HEK293 (cell line): ENCODE measurements at regions not wholly inside any gene's neighbourhood (a gene's known extent, or its start where the extent isn't known, plus 50 kb on each side); places are given as distances from the start of the nearest gene placed in this dataset.

ENCODE experiments used
- CTCF ChIA-PET: fragments of 350-600 bp; formaldehyde crosslinking; extraction: SDS; loops from one replicate; lab custom pipeline; 2021; ENCODE audit warnings: antibody characterized with exemption; lab: Yijun Ruan, JAX
- POLR2A ChIA-PET: fragments of 300-600 bp; formaldehyde crosslinking; extraction: SDS; loops from one replicate; lab custom pipeline; 2020; ENCODE audit warnings: antibody characterized with exemption, inconsistent platforms; lab: Yijun Ruan, JAX
- H3K27ac ChIP-seq: fragments of 200-500 bp; sonication (Bioruptor generic); 2 replicates; pipeline ENCODE4 v1.5.1; 2014; ENCODE audit warnings: low read depth, low read length, control low read depth, inconsistent platforms; ENCODE audit errors: extremely low read depth
- H3K36me3 ChIP-seq, 2 experiments: fragments of 200-500 bp in 1 of 2; sonication (Bioruptor generic) in 1 of 2; 1 replicate in 1 of 2; 2 replicates in 1 of 2; pipeline ENCODE4 v1.5.1; 2014 to 2017; ENCODE audit warnings: inconsistent platforms in 2 of 2, low read length in 2 of 2; ENCODE audit not compliant: control insufficient read depth in 2 of 2, insufficient read depth in 1 of 2
- H3K4me1 ChIP-seq: fragments of 200-500 bp; sonication (Bioruptor generic); 2 replicates; pipeline ENCODE4 v1.5.1; 2014; ENCODE audit warnings: mild to moderate bottlenecking, low read length, inconsistent platforms; ENCODE audit not compliant: control insufficient read depth, insufficient read depth
- H3K4me3 ChIP-seq: 2 replicates; pipeline ENCODE4 v1.5.1; 2011; ENCODE audit warnings: low read depth, mild to moderate bottlenecking, control low read depth, low read length, moderate library complexity
- H3K9me3 ChIP-seq: fragments of 200-500 bp; sonication (Bioruptor generic); 2 replicates; pipeline ENCODE4 v1.5.1; 2014; ENCODE audit warnings: low read depth, low read length, inconsistent platforms; ENCODE audit not compliant: control insufficient read depth, insufficient read depth
- EGR2 ChIP-seq: fragments of 450-650 bp; formaldehyde crosslinking; IDR thresholded peaks from 2 replicates; pipeline ENCODE4 v1.5.1; 2016; ENCODE audit warnings: low read depth, missing biosample characterization, missing genetic modification characterization
- HIC1 ChIP-seq: fragments of 450-650 bp; formaldehyde crosslinking; IDR thresholded peaks from 2 replicates; pipeline ENCODE4 v1.5.1; 2016; ENCODE audit warnings: missing biosample characterization, missing genetic modification characterization
- KLF10 ChIP-seq: fragments of 450-650 bp; IDR thresholded peaks from 2 replicates; pipeline ENCODE4 v1.5.1; 2018; ENCODE audit warnings: missing biosample characterization, mild to moderate bottlenecking, missing genetic modification characterization
- KLF17 ChIP-seq: fragments of 450-650 bp; formaldehyde crosslinking; IDR thresholded peaks from 2 replicates; pipeline ENCODE4 v1.5.1; 2016; ENCODE audit warnings: missing biosample characterization, missing genetic modification characterization
- WT1 ChIP-seq: fragments of 450-650 bp; formaldehyde crosslinking; IDR thresholded peaks from 2 replicates; pipeline ENCODE4 v1.5.1; 2016; ENCODE audit warnings: missing biosample characterization, missing genetic modification characterization
- ZBTB17 ChIP-seq: fragments of 450-650 bp; formaldehyde crosslinking; IDR thresholded peaks from 2 replicates; pipeline ENCODE4 v1.5.1; 2016; ENCODE audit warnings: missing biosample characterization, missing genetic modification characterization
- ZFHX2 ChIP-seq: fragments of 450-650 bp; formaldehyde crosslinking; conservative IDR thresholded peaks from 2 replicates; pipeline ENCODE4 v1.5.1; 2016; ENCODE audit warnings: missing biosample characterization, missing genetic modification characterization
- ZIC2 ChIP-seq: fragments of 450-650 bp; formaldehyde crosslinking; IDR thresholded peaks from 2 replicates; pipeline ENCODE4 v1.5.1; 2016; ENCODE audit warnings: missing biosample characterization, missing genetic modification characterization
- ZNF311 ChIP-seq: fragments of 450-650 bp; formaldehyde crosslinking; IDR thresholded peaks from 2 replicates; pipeline ENCODE4 v1.5.1; 2017; ENCODE audit warnings: missing biosample characterization, missing genetic modification characterization, borderline replicate concordance
- ZNF354C ChIP-seq: fragments of 450-650 bp; formaldehyde crosslinking; IDR thresholded peaks from 2 replicates; pipeline ENCODE4 v1.5.1; 2016; ENCODE audit warnings: missing biosample characterization, missing genetic modification characterization, low read depth, borderline replicate concordance
- ZNF37A ChIP-seq: fragments of 450-650 bp; IDR thresholded peaks from 2 replicates; pipeline ENCODE4 v1.5.1; 2018; ENCODE audit warnings: missing biosample characterization, missing genetic modification characterization
- ZNF510 ChIP-seq: fragments of 450-650 bp; formaldehyde crosslinking; IDR thresholded peaks from 2 replicates; pipeline ENCODE4 v1.5.1; 2018; ENCODE audit warnings: mild to moderate bottlenecking, missing genetic modification characterization, missing biosample characterization; ENCODE audit not compliant: insufficient replicate concordance
- ZNF513 ChIP-seq: fragments of 450-650 bp; IDR thresholded peaks from 2 replicates; pipeline ENCODE4 v1.5.1; 2018; ENCODE audit warnings: missing biosample characterization, missing genetic modification characterization
- ZNF561 ChIP-seq: fragments of 450-650 bp; IDR thresholded peaks from 2 replicates; pipeline ENCODE4 v1.5.1; 2018; ENCODE audit warnings: missing biosample characterization, missing genetic modification characterization, borderline replicate concordance
- ZNF571 ChIP-seq: fragments of 450-650 bp; formaldehyde crosslinking; IDR thresholded peaks from 2 replicates; pipeline ENCODE4 v1.5.0; 2017; ENCODE audit warnings: missing biosample characterization, missing genetic modification characterization
- ZNF621 ChIP-seq: fragments of 450-650 bp; formaldehyde crosslinking; IDR thresholded peaks from 2 replicates; pipeline ENCODE4 v1.5.1; 2017; ENCODE audit warnings: missing biosample characterization, missing genetic modification characterization
- TF ChIP-seq, protein P1 (sequence below): fragments of 450-650 bp; formaldehyde crosslinking; IDR thresholded peaks from 2 replicates; pipeline ENCODE4 v1.5.1; 2016; ENCODE audit warnings: missing biosample characterization, missing genetic modification characterization
- TF ChIP-seq, protein P2 (sequence below): fragments of 450-650 bp; formaldehyde crosslinking; IDR thresholded peaks from 2 replicates; pipeline ENCODE4 v1.5.1; 2017; ENCODE audit warnings: missing biosample characterization, missing genetic modification characterization
- TF ChIP-seq, protein P3 (sequence below): fragments of 450-650 bp; IDR thresholded peaks from 2 replicates; pipeline ENCODE4 v1.5.1; 2018; ENCODE audit warnings: missing biosample characterization, mild to moderate bottlenecking, missing genetic modification characterization

DNA sequence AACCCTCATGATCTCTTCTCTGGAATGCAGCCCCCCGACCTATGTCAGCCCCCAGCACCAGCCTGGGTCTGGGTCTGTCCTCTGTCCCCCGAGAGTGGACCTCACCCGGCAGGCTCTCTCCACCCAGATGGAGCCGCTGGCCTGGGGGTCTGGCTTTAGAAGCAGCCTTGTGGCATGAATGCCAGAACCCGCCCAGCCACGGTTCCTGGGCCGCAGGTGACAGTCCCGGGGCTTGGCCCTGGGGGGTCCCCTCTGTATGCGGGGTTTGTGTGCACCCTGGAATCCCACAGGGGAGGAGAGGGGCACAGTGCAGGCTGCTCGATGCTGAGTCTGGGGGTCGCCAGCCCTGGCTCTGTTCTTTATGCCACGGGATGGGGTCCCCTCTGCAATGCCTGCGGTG is 96.0 kb upstream of the ACTRT2 start (continued):
- TF ChIP-seq KLF10 (tag by site-specific recombination): no peak

- Histone ChIP-seq H3K9me3 (no peaks in the 10 kb centered on the region), H3K4me1 (no peaks in the 10 kb centered on the region), H3K27ac (no peak overlapping the region), H3K36me3 (no peaks in the 10 kb centered on the region), H3K4me3 (no peak overlapping the region)
- ChIA-PET CTCF (no interaction called here), POLR2A (no interaction called here)
- TF ChIP-seq ZIC2 (tag by site-specific recombination): peak; percentile 57
- no peak for TF ChIP-seq ZNF513 (tag by site-specific recombination)
- TF ChIP-seq WT1 (tag by site-specific recombination): no peak
- TF ChIP-seq ZNF571 (tag by site-specific recombination): no peak
- TF ChIP-seq, protein P1, sequence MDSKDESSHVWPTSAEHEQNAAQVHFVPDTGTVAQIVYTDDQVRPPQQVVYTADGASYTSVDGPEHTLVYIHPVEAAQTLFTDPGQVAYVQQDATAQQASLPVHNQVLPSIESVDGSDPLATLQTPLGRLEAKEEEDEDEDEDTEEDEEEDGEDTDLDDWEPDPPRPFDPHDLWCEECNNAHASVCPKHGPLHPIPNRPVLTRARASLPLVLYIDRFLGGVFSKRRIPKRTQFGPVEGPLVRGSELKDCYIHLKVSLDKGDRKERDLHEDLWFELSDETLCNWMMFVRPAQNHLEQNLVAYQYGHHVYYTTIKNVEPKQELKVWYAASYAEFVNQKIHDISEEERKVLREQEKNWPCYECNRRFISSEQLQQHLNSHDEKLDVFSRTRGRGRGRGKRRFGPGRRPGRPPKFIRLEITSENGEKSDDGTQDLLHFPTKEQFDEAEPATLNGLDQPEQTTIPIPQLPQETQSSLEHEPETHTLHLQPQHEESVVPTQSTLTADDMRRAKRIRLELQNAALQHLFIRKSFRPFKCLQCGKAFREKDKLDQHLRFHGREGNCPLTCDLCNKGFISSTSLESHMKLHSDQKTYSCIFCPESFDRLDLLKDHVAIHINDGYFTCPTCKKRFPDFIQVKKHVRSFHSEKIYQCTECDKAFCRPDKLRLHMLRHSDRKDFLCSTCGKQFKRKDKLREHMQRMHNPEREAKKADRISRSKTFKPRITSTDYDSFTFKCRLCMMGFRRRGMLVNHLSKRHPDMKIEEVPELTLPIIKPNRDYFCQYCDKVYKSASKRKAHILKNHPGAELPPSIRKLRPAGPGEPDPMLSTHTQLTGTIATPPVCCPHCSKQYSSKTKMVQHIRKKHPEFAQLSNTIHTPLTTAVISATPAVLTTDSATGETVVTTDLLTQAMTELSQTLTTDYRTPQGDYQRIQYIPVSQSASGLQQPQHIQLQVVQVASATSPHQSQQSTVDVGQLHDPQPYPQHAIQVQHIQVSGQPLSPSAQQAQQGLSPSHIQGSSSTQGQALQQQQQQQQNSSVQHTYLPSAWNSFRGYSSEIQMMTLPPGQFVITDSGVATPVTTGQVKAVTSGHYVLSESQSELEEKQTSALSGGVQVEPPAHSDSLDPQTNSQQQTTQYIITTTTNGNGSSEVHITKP (tag by site-specific recombination): peak; percentile 85
- TF ChIP-seq ZBTB17 (tag by site-specific recombination): no peak
- TF ChIP-seq ZNF354C (tag by site-specific recombination): no peak
- TF ChIP-seq ZNF621 (tag by site-specific recombination): no peak
- no peak for TF ChIP-seq ZNF311
- TF ChIP-seq ZNF510 (tag by site-specific recombination): no peak
- TF ChIP-seq KLF17: no peak
- TF ChIP-seq ZNF561 (tag by site-specific recombination): no peak
- TF ChIP-seq HIC1 (tag by site-specific recombination): no peak
- no peak for TF ChIP-seq ZNF37A (tag by site-specific recombination)
- TF ChIP-seq, protein P2, sequence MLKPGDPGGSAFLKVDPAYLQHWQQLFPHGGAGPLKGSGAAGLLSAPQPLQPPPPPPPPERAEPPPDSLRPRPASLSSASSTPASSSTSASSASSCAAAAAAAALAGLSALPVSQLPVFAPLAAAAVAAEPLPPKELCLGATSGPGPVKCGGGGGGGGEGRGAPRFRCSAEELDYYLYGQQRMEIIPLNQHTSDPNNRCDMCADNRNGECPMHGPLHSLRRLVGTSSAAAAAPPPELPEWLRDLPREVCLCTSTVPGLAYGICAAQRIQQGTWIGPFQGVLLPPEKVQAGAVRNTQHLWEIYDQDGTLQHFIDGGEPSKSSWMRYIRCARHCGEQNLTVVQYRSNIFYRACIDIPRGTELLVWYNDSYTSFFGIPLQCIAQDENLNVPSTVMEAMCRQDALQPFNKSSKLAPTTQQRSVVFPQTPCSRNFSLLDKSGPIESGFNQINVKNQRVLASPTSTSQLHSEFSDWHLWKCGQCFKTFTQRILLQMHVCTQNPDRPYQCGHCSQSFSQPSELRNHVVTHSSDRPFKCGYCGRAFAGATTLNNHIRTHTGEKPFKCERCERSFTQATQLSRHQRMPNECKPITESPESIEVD (tag by site-specific recombination): no peak
- TF ChIP-seq, protein P3, sequence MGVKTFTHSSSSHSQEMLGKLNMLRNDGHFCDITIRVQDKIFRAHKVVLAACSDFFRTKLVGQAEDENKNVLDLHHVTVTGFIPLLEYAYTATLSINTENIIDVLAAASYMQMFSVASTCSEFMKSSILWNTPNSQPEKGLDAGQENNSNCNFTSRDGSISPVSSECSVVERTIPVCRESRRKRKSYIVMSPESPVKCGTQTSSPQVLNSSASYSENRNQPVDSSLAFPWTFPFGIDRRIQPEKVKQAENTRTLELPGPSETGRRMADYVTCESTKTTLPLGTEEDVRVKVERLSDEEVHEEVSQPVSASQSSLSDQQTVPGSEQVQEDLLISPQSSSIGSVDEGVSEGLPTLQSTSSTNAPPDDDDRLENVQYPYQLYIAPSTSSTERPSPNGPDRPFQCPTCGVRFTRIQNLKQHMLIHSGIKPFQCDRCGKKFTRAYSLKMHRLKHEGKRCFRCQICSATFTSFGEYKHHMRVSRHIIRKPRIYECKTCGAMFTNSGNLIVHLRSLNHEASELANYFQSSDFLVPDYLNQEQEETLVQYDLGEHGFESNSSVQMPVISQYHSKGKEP: no peak
- 0 out of 2 replicates have a peak, but pooled peaks have one; percentile 14 for TF ChIP-seq EGR2
- peak; percentile 48 for TF ChIP-seq ZFHX2
Observed at GRCh38 chr1:2925918-2926317, 95.3 kb upstream of the ACTRT2 start.
